NCI-H526 treated with DMSO at 0.1 percent for 48 hours (cell line): ENCODE measurements at regions not wholly inside any gene's neighbourhood (a gene's known extent, or its start where the extent isn't known, plus 50 kb on each side); places are given as distances from the start of the nearest gene placed in this dataset.
"Not testable (repeated sequence)": the region's sequence is repeated elsewhere in the genome, so short reads cannot be mapped to it uniquely, and the experiment has no call there.

Source experiments
- DNase-seq: peaks from one replicate; lab custom pipeline; 2025; lab: John Stamatoyannopoulos, UW

GRCh38 chrX:140065961-140066662 is 100.8 kb upstream of the CXorf66 start:
- DNase-seq: no peak

GRCh38 chrX:140064993-140065392 is 99.7 kb upstream of the CXorf66 start:
- DNase-seq: no peak

GRCh38 chrX:140057001-140057411 is 91.7 kb upstream of the CXorf66 start:
- DNase-seq: peak; percentile 2

- no peak for DNase-seq
Measured at GRCh38 chrX:140053846-140054245, 88.5 kb upstream of the CXorf66 start.

GRCh38 chrX:140050906-140051305 is 85.6 kb upstream of the CXorf66 start:
- no peak for DNase-seq

- DNase-seq: no peak
Measured at GRCh38 chrX:140040386-140040785, 75.1 kb upstream of the CXorf66 start.

GRCh38 chrX:140038842-140039241 is 73.5 kb upstream of the CXorf66 start:
- no peak for DNase-seq

GRCh38 chrX:140034916-140035315 is 69.6 kb upstream of the CXorf66 start:
- no peak for DNase-seq

- DNase-seq: no peak
Measured at GRCh38 chrX:140022482-140022881, 57.2 kb upstream of the CXorf66 start.

- not testable (repeated sequence) for DNase-seq
Measured at GRCh38 chrX:140019134-140019533, 53.8 kb upstream of the CXorf66 start.
